ENCODE measurements at regions not wholly inside any gene's neighbourhood (a gene's known extent, or its start where the extent isn't known, plus 50 kb on each side); places are given as distances from the start of the nearest gene placed in this dataset.

DNA sequence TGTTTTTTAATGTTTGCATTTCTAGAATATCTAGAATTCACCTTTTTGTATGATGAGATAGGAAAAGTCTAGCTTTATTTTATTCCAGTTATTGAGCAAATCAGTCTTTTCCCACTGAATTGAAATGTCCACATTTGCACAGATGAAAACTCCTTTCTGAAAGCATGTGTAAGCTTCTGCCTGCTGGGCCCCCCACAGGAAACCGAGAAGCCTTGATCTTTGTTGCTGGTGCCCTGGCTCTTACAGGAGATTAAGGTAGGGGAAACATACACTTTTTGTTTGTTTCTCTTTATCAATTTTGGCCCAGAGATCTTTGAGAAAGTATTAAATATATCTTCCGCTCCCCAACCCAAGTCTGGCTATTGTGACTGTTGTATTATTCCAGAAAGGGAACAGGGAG, 87.2 kb upstream of the GNAZ start:
- Mint-ChIP-seq H3K4me3 (ENCODE audit: unreplicated experiment) (no peak overlapping the region), H3K4me1 (ENCODE audit: insufficient read depth, unreplicated experiment) (no peaks in the 10 kb centered on the region), H3K27ac (ENCODE audit: low read depth, unreplicated experiment) (no peak overlapping the region), H3K36me3 (ENCODE audit: insufficient read depth, unreplicated experiment) (no peaks in the 10 kb centered on the region), H3K9me3 (ENCODE audit: unreplicated experiment) (peaks cover 21% of the 10 kb centered on the region), H3K27me3 (ENCODE audit: insufficient read depth, unreplicated experiment) (peaks cover 41% of the 10 kb centered on the region)
- DNase-seq (ENCODE audit: unreplicated experiment), result no peak
- BruUV-seq (replicated peaks), result no TSS peak
- CTCF ChIA-PET, result no interaction called here
- POLR2A ChIA-PET, result no interaction called here
- TF ChIP-seq, protein P1, sequence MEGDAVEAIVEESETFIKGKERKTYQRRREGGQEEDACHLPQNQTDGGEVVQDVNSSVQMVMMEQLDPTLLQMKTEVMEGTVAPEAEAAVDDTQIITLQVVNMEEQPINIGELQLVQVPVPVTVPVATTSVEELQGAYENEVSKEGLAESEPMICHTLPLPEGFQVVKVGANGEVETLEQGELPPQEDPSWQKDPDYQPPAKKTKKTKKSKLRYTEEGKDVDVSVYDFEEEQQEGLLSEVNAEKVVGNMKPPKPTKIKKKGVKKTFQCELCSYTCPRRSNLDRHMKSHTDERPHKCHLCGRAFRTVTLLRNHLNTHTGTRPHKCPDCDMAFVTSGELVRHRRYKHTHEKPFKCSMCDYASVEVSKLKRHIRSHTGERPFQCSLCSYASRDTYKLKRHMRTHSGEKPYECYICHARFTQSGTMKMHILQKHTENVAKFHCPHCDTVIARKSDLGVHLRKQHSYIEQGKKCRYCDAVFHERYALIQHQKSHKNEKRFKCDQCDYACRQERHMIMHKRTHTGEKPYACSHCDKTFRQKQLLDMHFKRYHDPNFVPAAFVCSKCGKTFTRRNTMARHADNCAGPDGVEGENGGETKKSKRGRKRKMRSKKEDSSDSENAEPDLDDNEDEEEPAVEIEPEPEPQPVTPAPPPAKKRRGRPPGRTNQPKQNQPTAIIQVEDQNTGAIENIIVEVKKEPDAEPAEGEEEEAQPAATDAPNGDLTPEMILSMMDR (IDR thresholded peaks at IDR 0.05; ENCODE audit: unreplicated experiment), result no peak
- intact Hi-C loops (cut with micrococcal nuclease), result no loop called here

DNA sequence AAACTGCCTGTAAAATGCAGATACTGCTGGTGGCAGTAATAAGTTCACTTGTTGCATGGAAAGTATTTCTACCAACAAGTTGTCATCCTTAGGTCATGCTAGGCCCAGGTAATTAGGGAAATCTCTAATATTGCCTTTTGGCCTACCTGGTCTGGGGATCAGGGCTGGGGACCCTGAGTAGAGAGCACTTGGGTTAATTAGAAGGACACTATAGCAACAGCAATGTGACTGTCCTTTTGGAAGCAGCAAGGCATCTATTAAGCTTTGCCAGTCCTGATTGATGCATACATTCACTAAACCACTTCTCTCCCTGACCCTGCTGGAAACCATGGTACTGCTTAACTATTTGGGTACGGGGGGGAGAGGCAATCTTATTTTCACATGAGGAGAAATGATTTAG, 86.5 kb upstream of the GNAZ start:
- ChIA-PET CTCF (interaction anchor here (0.6 kb wide), 1 partner anchor 238 kb away, joined by 3 read pairs; no protein-coding TSS in a partner anchor), POLR2A (no interaction called here)
- H3K36me3 Mint-ChIP-seq (ENCODE audit: insufficient read depth, unreplicated experiment), result no peaks in the 10 kb centered on the region
- no peak overlapping the region for H3K27ac Mint-ChIP-seq (ENCODE audit: low read depth, unreplicated experiment)
- H3K9me3 Mint-ChIP-seq (ENCODE audit: unreplicated experiment), result peaks cover 21% of the 10 kb centered on the region
- H3K4me1 Mint-ChIP-seq (ENCODE audit: insufficient read depth, unreplicated experiment), result no peaks in the 10 kb centered on the region
- DNase-seq (ENCODE audit: unreplicated experiment), result no peak
- intact Hi-C loops (cut with micrococcal nuclease), result no loop called here
- TF ChIP-seq, protein P1 (IDR thresholded peaks at IDR 0.05; ENCODE audit: unreplicated experiment), result no peak
- BruUV-seq (replicated peaks), result no TSS peak
- H3K4me3 Mint-ChIP-seq (ENCODE audit: unreplicated experiment), result no peak overlapping the region
- peaks cover 41% of the 10 kb centered on the region for H3K27me3 Mint-ChIP-seq (ENCODE audit: insufficient read depth, unreplicated experiment)

DNA sequence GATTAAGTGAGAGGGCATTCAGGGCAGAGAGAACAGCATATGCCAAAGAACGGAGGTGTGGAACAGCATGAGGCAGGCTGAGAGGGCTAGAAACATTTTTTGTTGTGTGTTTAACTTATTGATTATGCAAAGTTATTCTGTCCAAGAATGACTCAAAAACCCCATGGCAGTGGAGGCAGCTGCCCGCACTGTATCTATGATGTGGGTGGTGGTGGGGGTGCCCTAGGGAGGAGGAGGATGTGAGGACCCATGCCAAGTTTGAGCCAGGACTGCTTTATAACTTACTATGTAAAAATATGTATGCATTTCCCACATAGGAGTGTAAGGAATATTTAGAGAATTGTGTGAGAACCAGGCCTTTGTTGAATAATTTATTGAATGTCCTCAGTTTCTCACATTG, 85.4 kb upstream of the GNAZ start:
- CTCF ChIA-PET, result no interaction called here
- no TSS peak for BruUV-seq (replicated peaks)
- H3K9me3 Mint-ChIP-seq (ENCODE audit: unreplicated experiment), result peaks cover 21% of the 10 kb centered on the region

DNA sequence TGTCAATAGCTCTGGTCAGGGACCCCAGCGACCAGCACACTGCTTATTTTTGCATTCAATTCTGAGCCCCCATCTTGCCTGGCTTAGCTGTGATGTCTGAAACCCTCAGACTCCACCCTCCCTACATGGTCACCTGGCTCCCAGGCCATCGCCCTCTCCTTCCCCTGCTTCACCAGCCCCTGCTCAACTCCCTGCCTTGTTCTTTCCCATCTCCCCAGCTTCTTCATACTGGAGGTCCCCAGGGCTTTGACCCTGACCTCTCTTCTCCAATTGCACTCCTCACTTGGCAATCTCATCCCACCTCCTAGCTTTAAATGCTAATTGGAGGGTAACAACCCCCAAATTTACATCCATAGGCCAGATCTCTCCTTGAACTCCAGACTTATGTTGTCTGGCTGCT, 84.3 kb upstream of the GNAZ start:
- Mint-ChIP-seq H3K36me3 (ENCODE audit: insufficient read depth, unreplicated experiment) (no peaks in the 10 kb centered on the region), H3K9me3 (ENCODE audit: unreplicated experiment) (peaks cover 14% of the 10 kb centered on the region), H3K27ac (ENCODE audit: low read depth, unreplicated experiment) (no peak overlapping the region), H3K4me1 (ENCODE audit: insufficient read depth, unreplicated experiment) (no peaks in the 10 kb centered on the region), H3K4me3 (ENCODE audit: unreplicated experiment) (no peak overlapping the region), H3K27me3 (ENCODE audit: insufficient read depth, unreplicated experiment) (peaks cover 50% of the 10 kb centered on the region)
- intact Hi-C loops (cut with micrococcal nuclease), result no loop called here
- CTCF ChIA-PET, result no interaction called here
- TF ChIP-seq, protein P1 (IDR thresholded peaks at IDR 0.05; ENCODE audit: unreplicated experiment), result no peak
- POLR2A ChIA-PET, result no interaction called here
- no peak for DNase-seq (ENCODE audit: unreplicated experiment)
- BruUV-seq (replicated peaks), result no TSS peak

More for the DNA sequence above, 85.4 kb upstream of the GNAZ start:
- intact Hi-C loops (cut with micrococcal nuclease), result no loop called here
- Mint-ChIP-seq H3K4me1 (ENCODE audit: insufficient read depth, unreplicated experiment) (no peaks in the 10 kb centered on the region), H3K27ac (ENCODE audit: low read depth, unreplicated experiment) (peak overlapping the region; percentile 17), H3K36me3 (ENCODE audit: insufficient read depth, unreplicated experiment) (no peaks in the 10 kb centered on the region), H3K27me3 (ENCODE audit: insufficient read depth, unreplicated experiment) (peaks cover 41% of the 10 kb centered on the region), H3K4me3 (ENCODE audit: unreplicated experiment) (no peak overlapping the region)
- TF ChIP-seq, protein P1 (IDR thresholded peaks at IDR 0.05; ENCODE audit: unreplicated experiment), result no peak
- POLR2A ChIA-PET, result interaction anchor here (0.8 kb wide), 1 partner anchor 364 kb away, joined by 3 read pairs; no protein-coding TSS in a partner anchor
- DNase-seq (ENCODE audit: unreplicated experiment), result no peak
